Urinary bladder (tissue), 3 donors: ENCODE measurements at regions not wholly inside any gene's neighbourhood (a gene's known extent, or its start where the extent isn't known, plus 50 kb on each side); places are given as distances from the start of the nearest gene placed in this dataset.
A peak's percentile ranks its signal among the peaks of the same experiment; 100 is the strongest.
"Not testable (repeated sequence)": the region's sequence is repeated elsewhere in the genome, so short reads cannot be mapped to it uniquely, and the experiment has no call there.

Experiments
- DNase-seq: peaks from one replicate; pipeline ENCODE4 v3.0.0-alpha.2; 2015; ENCODE audit errors: extremely low spot score
- H3K27ac ChIP-seq: one replicate; pipeline ENCODE4 v1.5.1; 2013; ENCODE audit warnings: low read depth, mild to moderate bottlenecking, moderate library complexity
- H3K36me3 ChIP-seq: one replicate; pipeline ENCODE4 v1.6.1; 2013; ENCODE audit warnings: mild to moderate bottlenecking, moderate library complexity; ENCODE audit not compliant: insufficient read depth
- H3K4me1 ChIP-seq: one replicate; pipeline ENCODE4 v1.6.1; 2013; ENCODE audit warnings: mild to moderate bottlenecking, moderate library complexity; ENCODE audit not compliant: insufficient read depth
- H3K4me3 ChIP-seq: one replicate; pipeline ENCODE4 v1.5.1; 2013; ENCODE audit warnings: low read depth, low read length
- WGBS: extraction: QIAGEN DNeasy Blood & Tissue Kit; methylation state at CpG from one replicate; pipeline ENCODE4 v1.1.7; 2013; 5-methylcytosine and 5-hydroxymethylcytosine counted together
- donor health status: healthy with polysubstance abuse.
- donor health status: healthy.

GRCh38 chr3:104286645-104287044 is 1080.1 kb upstream of the ALCAM start:
- H3K27ac ChIP-seq = no peak overlapping the region
- H3K4me3 ChIP-seq = no peak overlapping the region
- DNase-seq = no peak
- H3K4me1 ChIP-seq = no peaks in the 10 kb centered on the region
- no peaks in the 10 kb centered on the region for H3K36me3 ChIP-seq
- 93% methylated on average over 5 of the region's 5 CpGs for WGBS

- 60% methylated on average over 3 of the region's 3 CpGs for WGBS
Measured at GRCh38 chr3:104291437-104291851, 1075.3 kb upstream of the ALCAM start.

GRCh38 chr3:104291878-104292277 is 1074.8 kb upstream of the ALCAM start:
- Histone ChIP-seq H3K4me1 (no peaks in the 10 kb centered on the region), H3K36me3 (no peaks in the 10 kb centered on the region), H3K27ac (no peak overlapping the region), H3K4me3 (peak overlapping the region; percentile 7)
- no peak for DNase-seq
- WGBS = 27% methylated on average over 2 of the region's 2 CpGs

More at GRCh38 chr3:104291437-104291851, 1075.3 kb upstream of the ALCAM start:
- Histone ChIP-seq H3K4me3 (peak overlapping the region; percentile 24), H3K36me3 (no peaks in the 10 kb centered on the region), H3K27ac (no peak overlapping the region), H3K4me1 (no peaks in the 10 kb centered on the region)
- no peak for DNase-seq

- Histone ChIP-seq H3K4me1 (no peaks in the 10 kb centered on the region), H3K36me3 (no peaks in the 10 kb centered on the region), H3K27ac (no peak overlapping the region), H3K4me3 (no peak overlapping the region)
- no peak for DNase-seq
- 96% methylated on average over 1 of the region's 1 CpG for WGBS
Measured at GRCh38 chr3:104297617-104298016, 1069.1 kb upstream of the ALCAM start.

GRCh38 chr3:104298662-104299061 is 1068.0 kb upstream of the ALCAM start:
- no peak for DNase-seq
- no peak overlapping the region for H3K4me3 ChIP-seq
- no peak overlapping the region for H3K27ac ChIP-seq
- WGBS = 44% methylated on average over 2 of the region's 2 CpGs
- no peaks in the 10 kb centered on the region for H3K4me1 ChIP-seq
- no peaks in the 10 kb centered on the region for H3K36me3 ChIP-seq

- Histone ChIP-seq H3K36me3 (no peaks in the 10 kb centered on the region), H3K27ac (no peak overlapping the region), H3K4me3 (no peak overlapping the region), H3K4me1 (no peaks in the 10 kb centered on the region)
- 75% methylated on average over 1 of the region's 1 CpG for whole genome bisulfite sequencing
- no peak for DNase-seq
Measured at GRCh38 chr3:104316118-104316517, 1050.6 kb upstream of the ALCAM start.

- Histone ChIP-seq H3K27ac (no peak overlapping the region), H3K4me3 (no peak overlapping the region), H3K36me3 (no peaks in the 10 kb centered on the region), H3K4me1 (no peaks in the 10 kb centered on the region)
- DNase-seq = no peak
- WGBS = 72% methylated on average over 2 of the region's 2 CpGs
Measured at GRCh38 chr3:104323226-104323625, 1043.5 kb upstream of the ALCAM start.

- H3K4me1 ChIP-seq = no peaks in the 10 kb centered on the region
- DNase-seq = no peak
- H3K4me3 ChIP-seq = no peak overlapping the region
- no peak overlapping the region for H3K27ac ChIP-seq
- no peaks in the 10 kb centered on the region for H3K36me3 ChIP-seq
- WGBS = 25% methylated on average over 1 of the region's 1 CpG
Measured at GRCh38 chr3:104347291-104347690, 1019.4 kb upstream of the ALCAM start.

GRCh38 chr3:104349836-104350235 is 1016.9 kb upstream of the ALCAM start:
- H3K4me3 ChIP-seq = no peak overlapping the region
- DNase-seq = no peak
- no peaks in the 10 kb centered on the region for H3K4me1 ChIP-seq
- H3K27ac ChIP-seq = no peak overlapping the region
- WGBS = 67% methylated on average over 1 of the region's 1 CpG
- H3K36me3 ChIP-seq = no peaks in the 10 kb centered on the region

- Histone ChIP-seq H3K36me3 (no peaks in the 10 kb centered on the region), H3K27ac (no peak overlapping the region), H3K4me3 (no peak overlapping the region), H3K4me1 (no peaks in the 10 kb centered on the region)
- no peak for DNase-seq
Measured at GRCh38 chr3:104353951-104354350, 1012.8 kb upstream of the ALCAM start.

- WGBS = 68% methylated on average over 4 of the region's 4 CpGs
- H3K36me3 ChIP-seq = no peaks in the 10 kb centered on the region
- no peak overlapping the region for H3K27ac ChIP-seq
- H3K4me1 ChIP-seq = no peaks in the 10 kb centered on the region
- DNase-seq = no peak
- no peak overlapping the region for H3K4me3 ChIP-seq
Measured at GRCh38 chr3:104359546-104359945, 1007.2 kb upstream of the ALCAM start.

- no peak for DNase-seq
- Histone ChIP-seq H3K36me3 (no peaks in the 10 kb centered on the region), H3K4me3 (no peak overlapping the region), H3K27ac (no peak overlapping the region), H3K4me1 (no peaks in the 10 kb centered on the region)
Measured at GRCh38 chr3:104360038-104360437, 1006.7 kb upstream of the ALCAM start.

- not testable (repeated sequence) for H3K4me1 ChIP-seq, DNase-seq, H3K27ac ChIP-seq, H3K36me3 ChIP-seq, H3K4me3 ChIP-seq
- WGBS = 97% methylated on average over 8 of the region's 8 CpGs
Measured at GRCh38 chr3:104361748-104362147, 1005.0 kb upstream of the ALCAM start.

GRCh38 chr3:104362319-104362718 is 1004.4 kb upstream of the ALCAM start:
- no peaks in the 10 kb centered on the region for H3K36me3 ChIP-seq
- 93% methylated on average over 6 of the region's 6 CpGs for WGBS
- H3K4me3 ChIP-seq = no peak overlapping the region
- DNase-seq = no peak
- H3K27ac ChIP-seq = no peak overlapping the region
- H3K4me1 ChIP-seq = no peaks in the 10 kb centered on the region

- peak; percentile 17 for DNase-seq
- WGBS = 26% methylated on average over 3 of the region's 3 CpGs
- H3K4me3 ChIP-seq = no peak overlapping the region
- no peaks in the 10 kb centered on the region for H3K4me1 ChIP-seq
- H3K27ac ChIP-seq = no peak overlapping the region
- no peaks in the 10 kb centered on the region for H3K36me3 ChIP-seq
Measured at GRCh38 chr3:104367000-104367399, 999.7 kb upstream of the ALCAM start.
